Stimulated activated CD4-positive, alpha-beta T cell treated with anti-CD3 and anti-CD28 coated beads, TNF-alpha, amount 100 ng/mL, for 1 hour (primary cell): ENCODE measurements at regions not wholly inside any gene's neighbourhood (a gene's known extent, or its start where the extent isn't known, plus 50 kb on each side); places are given as distances from the start of the nearest gene placed in this dataset.

ENCODE experiments used
- DNase-seq, 3 donors: peaks; one replicate each; pipeline ENCODE4 v3.0.0-alpha.2; 2020; ENCODE audit warnings: low read depth in 3 of 3, low spot score in 1 of 3

- DNase-seq, result no peak
Observed at GRCh38 chr13:39856714-39857113, 201.3 kb downstream of the COG6 start.

GRCh38 chr13:39858794-39859193, 203.3 kb downstream of the COG6 start:
- no peak for DNase-seq

GRCh38 chr13:39859898-39860297, 204.4 kb downstream of the COG6 start:
- DNase-seq, result no peak

GRCh38 chr13:39862900-39863299, 207.4 kb downstream of the COG6 start:
- no peak for DNase-seq

GRCh38 chr13:39864221-39864620, 208.8 kb downstream of the COG6 start:
- no peak for DNase-seq

GRCh38 chr13:39866722-39867121, 211.3 kb downstream of the COG6 start:
- DNase-seq, result no peak

GRCh38 chr13:39867807-39868206, 212.3 kb downstream of the COG6 start:
- no peak for DNase-seq

GRCh38 chr13:39870197-39870747, 214.8 kb downstream of the COG6 start:
- no peak for DNase-seq

- no peak for DNase-seq
Observed at GRCh38 chr13:39874331-39875053, 219.0 kb downstream of the COG6 start.

- DNase-seq, result no peak
Observed at GRCh38 chr13:39875111-39875987, 219.9 kb downstream of the COG6 start.

GRCh38 chr13:39876258-39876657, 220.8 kb downstream of the COG6 start:
- no peak for DNase-seq

- DNase-seq, result no peak
Observed at GRCh38 chr13:39877134-39877533, 221.7 kb downstream of the COG6 start.

- DNase-seq, result no peak
Observed at GRCh38 chr13:39879286-39880035, 224.0 kb downstream of the COG6 start.

GRCh38 chr13:39881383-39881782, 225.9 kb downstream of the COG6 start:
- DNase-seq, result no peak

GRCh38 chr13:39881887-39882286, 226.4 kb downstream of the COG6 start:
- DNase-seq, result no peak

- DNase-seq, result no peak
Observed at GRCh38 chr13:39884166-39884565, 228.7 kb downstream of the COG6 start.

GRCh38 chr13:39886336-39886735, 230.9 kb downstream of the COG6 start:
- no peak for DNase-seq

- no peak for DNase-seq
Observed at GRCh38 chr13:39887387-39887786, 231.9 kb downstream of the COG6 start.

- no peak for DNase-seq
Observed at GRCh38 chr13:39888865-39889810, 233.7 kb downstream of the COG6 start.

- no peak for DNase-seq
Observed at GRCh38 chr13:39890537-39890936, 235.1 kb downstream of the COG6 start.
